KMS-11 (cell line): ENCODE measurements at regions not wholly inside any gene's neighbourhood (a gene's known extent, or its start where the extent isn't known, plus 50 kb on each side); places are given as distances from the start of the nearest gene placed in this dataset.

ENCODE experiments used
- H2AFZ ChIP-seq: fragments of 200-600 bp; sonication (generic); 2 replicates; pipeline ENCODE4 v1.6.1; 2016; ENCODE audit warnings: antibody characterized with exemption, mixed run types, low read depth
- H3K27ac ChIP-seq: fragments of 200-600 bp; sonication (generic); 2 replicates; pipeline ENCODE4 v1.6.1; 2016; ENCODE audit warnings: mild to moderate bottlenecking, mixed run types
- H3K27me3 ChIP-seq: fragments of 200-600 bp; sonication (generic); 2 replicates; pipeline ENCODE4 v1.6.1; 2017; ENCODE audit warnings: mild to moderate bottlenecking, low read depth, mixed run types, moderate library complexity; ENCODE audit not compliant: insufficient read depth
- H3K36me3 ChIP-seq: fragments of 200-600 bp; sonication (generic); 2 replicates; pipeline ENCODE4 v1.6.1; 2017; ENCODE audit warnings: mild to moderate bottlenecking, mixed run types; ENCODE audit not compliant: insufficient read depth
- H3K4me1 ChIP-seq: fragments of 200-600 bp; sonication (generic); 2 replicates; pipeline ENCODE4 v1.6.1; 2016; ENCODE audit warnings: mild to moderate bottlenecking, low read depth, mixed run types; ENCODE audit not compliant: poor library complexity, severe bottlenecking
- H3K4me2 ChIP-seq: fragments of 200-600 bp; sonication (generic); 2 replicates; pipeline ENCODE4 v1.7.0; 2016; ENCODE audit warnings: mild to moderate bottlenecking, mixed run types
- H3K4me3 ChIP-seq: fragments of 200-600 bp; sonication (generic); IDR thresholded peaks from 2 replicates; pipeline ENCODE4 v1.6.1; 2017; ENCODE audit warnings: low read depth, low read length, mixed read lengths; ENCODE audit not compliant: insufficient read depth
- H3K79me2 ChIP-seq: fragments of 200-600 bp; sonication (generic); 2 replicates; pipeline ENCODE4 v1.6.1; 2016; ENCODE audit warnings: low read depth, mixed run types; ENCODE audit not compliant: insufficient read depth
- H3K9ac ChIP-seq: fragments of 200-600 bp; sonication (generic); 2 replicates; pipeline ENCODE4 v1.6.1; 2016; ENCODE audit warnings: mild to moderate bottlenecking, mixed run types
- H4K20me1 ChIP-seq: fragments of 200-600 bp; sonication (generic); 2 replicates; pipeline ENCODE4 v1.6.1; 2016; ENCODE audit warnings: mild to moderate bottlenecking, mixed run types; ENCODE audit not compliant: insufficient read depth
- TF ChIP-seq, protein P1 (sequence below): fragments of 200-600 bp; sonication (generic); conservative IDR thresholded peaks from 2 replicates; pipeline ENCODE4 v1.6.1; 2017; ENCODE audit warnings: low read depth, mild to moderate bottlenecking, antibody characterized with exemption, low read length, moderate library complexity, mixed read lengths

DNA sequence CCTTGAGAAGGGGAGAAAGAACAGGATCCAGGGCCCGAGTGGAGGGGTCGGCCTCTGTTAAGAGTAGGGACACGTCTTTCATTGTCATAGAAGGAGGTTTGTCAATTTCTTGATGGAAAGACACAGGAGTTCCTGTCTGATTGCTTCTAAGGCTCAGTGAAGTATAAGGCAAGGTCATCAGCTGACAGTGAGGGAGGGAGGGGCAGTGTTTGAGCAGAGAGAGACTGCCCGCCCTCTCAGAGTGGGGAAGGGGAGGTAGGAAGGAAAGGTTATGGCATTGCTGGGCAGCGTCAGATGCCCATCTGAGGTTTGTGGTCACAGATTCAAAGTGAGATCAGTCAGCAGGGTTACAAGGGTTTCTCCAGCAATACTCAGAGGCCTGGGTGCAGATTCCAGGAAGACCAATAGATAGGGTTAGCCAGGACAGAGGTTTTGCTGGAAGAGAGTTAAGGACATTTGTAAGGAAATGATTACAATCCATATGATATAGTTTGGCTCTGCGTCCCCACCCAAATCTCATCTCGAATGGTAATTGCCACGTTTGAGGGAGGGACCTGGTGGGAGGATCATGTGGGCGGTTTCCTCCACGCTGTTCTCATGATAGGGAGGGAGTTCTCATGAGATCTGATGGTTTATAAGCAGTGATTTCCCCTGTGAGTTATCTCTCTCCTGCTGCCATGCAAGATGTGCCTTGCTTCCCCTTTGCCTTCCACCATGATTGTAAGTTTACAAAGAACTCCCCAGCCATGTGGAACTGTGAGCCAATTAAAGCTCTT, 127.2 kb upstream of the GJB5 start:
- Histone ChIP-seq H3K27ac (no peak overlapping the region), H3K4me1 (no peaks in the 10 kb centered on the region), H3K36me3 (no peaks in the 10 kb centered on the region), H3K4me2 (no peak overlapping the region), H3K79me2 (no peaks in the 10 kb centered on the region), H3K9ac (no peak overlapping the region), H3K27me3 (no peaks in the 10 kb centered on the region), H2AFZ (no peak overlapping the region), H3K4me3 (no peak overlapping the region), H4K20me1 (no peaks in the 10 kb centered on the region)
- TF ChIP-seq, protein P1, sequence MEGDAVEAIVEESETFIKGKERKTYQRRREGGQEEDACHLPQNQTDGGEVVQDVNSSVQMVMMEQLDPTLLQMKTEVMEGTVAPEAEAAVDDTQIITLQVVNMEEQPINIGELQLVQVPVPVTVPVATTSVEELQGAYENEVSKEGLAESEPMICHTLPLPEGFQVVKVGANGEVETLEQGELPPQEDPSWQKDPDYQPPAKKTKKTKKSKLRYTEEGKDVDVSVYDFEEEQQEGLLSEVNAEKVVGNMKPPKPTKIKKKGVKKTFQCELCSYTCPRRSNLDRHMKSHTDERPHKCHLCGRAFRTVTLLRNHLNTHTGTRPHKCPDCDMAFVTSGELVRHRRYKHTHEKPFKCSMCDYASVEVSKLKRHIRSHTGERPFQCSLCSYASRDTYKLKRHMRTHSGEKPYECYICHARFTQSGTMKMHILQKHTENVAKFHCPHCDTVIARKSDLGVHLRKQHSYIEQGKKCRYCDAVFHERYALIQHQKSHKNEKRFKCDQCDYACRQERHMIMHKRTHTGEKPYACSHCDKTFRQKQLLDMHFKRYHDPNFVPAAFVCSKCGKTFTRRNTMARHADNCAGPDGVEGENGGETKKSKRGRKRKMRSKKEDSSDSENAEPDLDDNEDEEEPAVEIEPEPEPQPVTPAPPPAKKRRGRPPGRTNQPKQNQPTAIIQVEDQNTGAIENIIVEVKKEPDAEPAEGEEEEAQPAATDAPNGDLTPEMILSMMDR: no peak

DNA sequence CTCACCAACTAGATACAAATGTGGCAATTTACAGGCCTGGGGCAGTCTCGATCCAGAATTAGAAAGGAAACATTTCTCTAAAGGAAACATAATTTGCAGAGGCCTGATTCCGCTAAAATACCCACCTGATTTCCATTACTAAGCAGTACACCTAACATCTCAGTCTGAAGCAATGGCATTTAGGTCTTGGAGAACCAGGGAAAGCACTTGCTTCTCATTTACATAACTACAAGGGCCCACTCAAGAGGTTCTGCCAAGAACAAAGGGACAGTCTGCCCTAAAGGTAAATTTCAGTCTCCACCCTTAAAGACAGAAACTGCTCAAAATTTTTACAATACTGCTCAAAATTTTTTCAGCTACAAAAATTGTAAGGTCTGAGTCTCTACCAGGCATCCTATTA, 123.7 kb upstream of the GJB5 start:
- TF ChIP-seq, protein P1: no peak
- no peaks in the 10 kb centered on the region for H4K20me1 ChIP-seq
- H3K4me1 ChIP-seq: no peaks in the 10 kb centered on the region
- H3K9ac ChIP-seq: no peak overlapping the region
- H3K27me3 ChIP-seq: no peaks in the 10 kb centered on the region; the same call in 1 of the 2 replicates
- H3K36me3 ChIP-seq: no peaks in the 10 kb centered on the region
- no peaks in the 10 kb centered on the region for H3K79me2 ChIP-seq
- H3K4me3 ChIP-seq: no peak overlapping the region
- H3K27ac ChIP-seq: no peak overlapping the region
- no peak overlapping the region for H2AFZ ChIP-seq
- H3K4me2 ChIP-seq: no peak overlapping the region

DNA sequence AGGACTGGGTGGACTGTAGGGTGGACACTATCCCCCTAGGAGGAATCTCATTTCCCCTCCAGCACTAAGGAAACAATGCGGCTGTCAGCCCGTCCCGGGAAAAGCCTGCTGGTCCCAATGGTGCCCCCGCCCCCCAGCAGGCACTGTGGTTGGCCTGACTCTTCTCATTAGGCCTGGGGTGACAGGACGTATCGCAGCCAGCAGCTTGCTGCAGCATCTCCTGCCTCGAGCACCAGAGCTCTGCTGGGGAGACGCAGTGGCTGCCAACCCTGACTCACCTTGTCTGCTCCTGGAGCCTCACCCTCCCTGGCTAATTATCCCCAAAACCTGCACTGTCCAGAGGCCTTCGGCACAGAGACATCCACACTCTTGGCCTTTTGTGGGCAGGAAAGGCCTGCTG, 115.1 kb upstream of the GJB5 start:
- Histone ChIP-seq H3K4me1 (no peaks in the 10 kb centered on the region), H3K4me2 (no peak overlapping the region), H3K4me3 (no peak overlapping the region), H3K9ac (no peak overlapping the region), H4K20me1 (no peaks in the 10 kb centered on the region), H2AFZ (no peak overlapping the region), H3K27ac (no peak overlapping the region), H3K27me3 (no peaks in the 10 kb centered on the region; the same call in 1 of the 2 replicates), H3K36me3 (no peaks in the 10 kb centered on the region), H3K79me2 (no peaks in the 10 kb centered on the region)
- TF ChIP-seq, protein P1: no peak

DNA sequence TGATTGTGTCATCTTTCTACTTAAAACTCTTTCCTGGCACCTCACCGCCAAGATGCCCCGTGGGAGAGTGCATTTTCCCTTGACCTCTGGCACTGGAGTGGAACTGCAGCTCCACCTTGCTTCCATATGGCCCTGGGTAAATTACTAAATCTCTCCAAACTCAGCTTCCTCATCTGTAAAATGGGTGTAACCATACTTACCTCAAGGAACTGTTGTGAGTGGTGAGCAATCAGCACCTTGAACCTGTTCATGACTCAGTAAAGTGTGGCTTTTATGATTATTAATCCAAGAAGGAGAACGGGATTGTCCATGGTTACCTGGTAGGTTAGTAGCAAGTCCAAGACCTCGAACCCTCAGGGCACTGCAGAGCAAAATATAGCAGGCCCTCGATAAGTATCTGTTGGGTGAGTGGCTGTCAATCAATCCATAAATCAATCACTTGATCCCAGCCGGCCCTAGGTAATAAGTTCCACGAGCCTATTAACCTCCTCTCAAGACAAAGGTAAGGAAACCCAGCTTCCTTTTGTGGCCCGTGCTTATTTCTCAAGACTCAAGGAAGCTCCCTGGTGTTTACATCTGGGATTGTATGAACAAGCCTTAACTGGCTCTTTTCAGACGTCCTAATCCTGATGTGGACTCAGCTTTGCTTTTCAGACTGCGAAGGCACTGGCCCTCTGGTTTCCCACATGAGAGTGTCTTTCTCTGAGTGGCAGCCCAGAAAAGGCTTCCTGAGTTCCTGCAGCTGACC, 114.0 kb upstream of the GJB5 start:
- no peaks in the 10 kb centered on the region for H3K79me2 ChIP-seq
- no peak overlapping the region for H3K9ac ChIP-seq
- H2AFZ ChIP-seq: no peak overlapping the region
- no peak overlapping the region for H3K4me3 ChIP-seq
- no peak overlapping the region for H3K4me2 ChIP-seq
- H3K27ac ChIP-seq: no peak overlapping the region
- no peaks in the 10 kb centered on the region; the same call in 1 of the 2 replicates for H3K27me3 ChIP-seq
- no peaks in the 10 kb centered on the region for H3K36me3 ChIP-seq
- no peaks in the 10 kb centered on the region for H3K4me1 ChIP-seq
- TF ChIP-seq, protein P1: no peak
- no peaks in the 10 kb centered on the region for H4K20me1 ChIP-seq
